ENCODE measurements at regions not wholly inside any gene's neighbourhood (a gene's known extent, or its start where the extent isn't known, plus 50 kb on each side); places are given as distances from the start of the nearest gene placed in this dataset.

DNA sequence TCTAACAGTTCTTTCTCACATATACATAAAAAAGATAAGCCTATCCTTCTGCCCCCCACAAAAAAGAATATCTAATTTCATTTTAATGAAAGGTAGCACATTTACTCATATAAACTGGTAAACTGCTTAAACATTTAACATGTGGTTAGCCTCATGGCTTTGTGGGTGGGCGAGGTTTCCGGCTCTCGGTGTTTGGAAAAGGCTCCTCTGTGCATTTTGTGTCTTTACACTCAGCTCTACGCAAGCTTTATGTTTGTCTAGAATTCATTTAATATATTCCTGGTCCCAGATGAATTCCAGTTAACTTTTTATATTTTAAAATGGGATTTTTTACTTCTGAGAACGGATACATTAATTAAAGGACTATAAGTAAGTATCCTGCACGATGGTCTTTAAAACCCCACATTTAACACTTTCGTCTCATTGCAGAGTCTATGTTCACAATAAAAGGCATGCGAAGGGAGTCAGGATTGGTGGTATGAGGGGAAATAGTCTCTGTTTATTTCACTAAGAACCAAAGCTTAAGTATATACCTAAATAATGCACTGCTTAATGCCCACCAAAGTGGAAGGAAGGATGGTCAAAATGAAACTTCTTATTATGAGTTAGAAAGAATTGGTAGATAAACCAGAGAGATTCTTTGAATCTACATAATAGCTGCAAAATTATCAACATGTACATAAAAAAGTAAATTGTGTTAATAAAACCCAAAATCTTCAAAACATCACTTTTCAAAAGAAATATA, 197.2 kb downstream of the CRPPA start:
- DNase-seq: peak; percentile 26 to 35

DNA sequence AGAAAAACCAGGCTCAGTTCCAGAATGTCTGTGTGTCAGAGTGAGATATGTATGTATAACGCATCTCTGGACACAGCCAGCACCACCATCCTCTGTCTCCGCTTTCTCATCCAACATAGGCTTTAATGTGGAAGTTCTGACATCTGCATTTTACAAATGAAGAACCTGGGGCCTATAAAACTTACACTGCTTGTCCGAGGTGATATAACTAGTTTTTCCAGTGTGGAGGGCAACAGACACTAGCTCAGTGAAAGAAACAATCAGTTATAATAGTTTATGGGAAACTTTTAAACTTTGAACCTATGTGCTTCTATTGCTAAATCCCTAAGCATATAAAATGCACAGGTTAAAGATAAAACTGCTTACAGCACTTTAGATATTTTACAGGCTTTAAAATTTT, 208.7 kb downstream of the CRPPA start:
- DNase-seq: no peak

DNA sequence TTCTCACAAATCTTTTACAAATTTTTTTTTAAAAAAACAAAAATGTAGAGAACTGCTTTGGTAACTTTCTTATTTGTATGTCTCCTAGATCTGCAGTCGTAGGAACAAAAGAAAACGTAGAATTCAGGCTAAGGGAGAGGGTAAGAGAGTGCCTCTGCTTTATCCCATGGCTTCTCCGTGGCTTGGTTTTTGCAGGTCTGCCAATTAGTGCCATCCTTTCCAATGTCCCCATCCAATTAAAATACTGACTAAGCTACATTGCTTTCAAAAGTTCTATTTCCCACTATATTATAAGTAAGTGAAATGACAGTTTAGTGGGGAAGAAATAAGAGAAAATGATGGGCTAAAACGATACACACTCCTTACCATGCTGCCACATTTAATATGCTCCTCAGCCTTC, 209.3 kb downstream of the CRPPA start:
- DNase-seq: no peak

DNA sequence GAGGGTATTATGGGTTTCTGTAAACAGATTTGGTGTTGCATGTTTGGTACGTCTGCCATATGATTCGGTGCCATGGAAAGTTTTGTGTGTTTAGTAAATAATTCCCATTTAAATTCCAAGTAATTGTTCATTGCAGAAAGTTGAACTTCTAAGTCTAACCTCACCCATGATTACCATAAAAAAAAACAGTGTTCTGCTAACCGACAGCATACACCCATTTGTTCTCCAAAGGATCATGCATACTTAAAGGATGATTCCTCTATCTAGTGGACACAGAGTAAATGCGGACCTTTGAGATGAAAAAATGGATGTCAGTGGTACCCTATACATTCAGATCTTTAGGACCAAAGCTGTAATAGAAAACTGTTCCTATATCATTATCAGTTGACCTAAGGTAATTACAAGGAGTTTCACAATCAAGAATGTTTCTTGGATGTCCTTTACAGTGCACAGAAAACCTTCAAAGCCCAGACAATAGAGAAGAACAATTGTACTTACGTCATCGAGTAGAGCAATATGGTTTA, 209.9 kb downstream of the CRPPA start:
- no peak for DNase-seq

DNA sequence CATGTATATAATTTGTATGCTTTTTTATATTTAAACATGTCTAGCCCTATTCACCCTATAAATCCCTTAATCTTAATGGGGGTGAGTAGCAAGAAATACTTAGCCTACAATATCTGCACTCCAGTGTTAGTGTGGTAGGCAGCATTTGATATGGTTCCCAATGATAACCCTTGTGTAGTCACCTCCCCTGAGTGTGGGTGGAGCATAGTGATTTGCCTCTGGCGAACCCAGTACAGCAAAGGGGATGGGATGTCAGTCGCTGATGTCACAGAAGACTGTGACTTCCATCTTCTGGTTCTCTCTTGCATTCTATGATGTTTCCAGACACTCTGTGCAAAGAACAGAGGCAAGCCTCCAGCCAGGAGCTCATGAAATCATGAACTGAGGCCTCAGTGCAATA, 211.2 kb downstream of the CRPPA start:
- DNase-seq: no peak

DNA sequence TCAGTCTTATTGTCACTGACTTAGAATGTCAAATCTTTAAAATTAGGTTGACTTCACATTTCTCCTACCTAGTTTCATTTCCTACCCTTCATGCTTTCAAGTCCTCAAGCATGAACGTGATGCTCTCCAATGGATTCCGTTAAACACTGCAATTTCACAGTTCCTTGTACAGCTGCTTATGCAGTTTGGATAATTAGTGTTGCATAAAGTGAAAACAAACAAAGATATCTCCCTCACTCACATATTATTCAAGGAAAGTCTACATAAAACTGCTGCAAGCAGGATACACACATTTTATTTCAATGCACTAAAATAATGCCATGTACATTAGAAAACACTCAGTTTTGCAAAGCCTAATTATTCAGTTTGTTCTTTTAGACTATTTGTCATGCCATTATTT, 214.0 kb downstream of the CRPPA start:
- no peak for DNase-seq

DNA sequence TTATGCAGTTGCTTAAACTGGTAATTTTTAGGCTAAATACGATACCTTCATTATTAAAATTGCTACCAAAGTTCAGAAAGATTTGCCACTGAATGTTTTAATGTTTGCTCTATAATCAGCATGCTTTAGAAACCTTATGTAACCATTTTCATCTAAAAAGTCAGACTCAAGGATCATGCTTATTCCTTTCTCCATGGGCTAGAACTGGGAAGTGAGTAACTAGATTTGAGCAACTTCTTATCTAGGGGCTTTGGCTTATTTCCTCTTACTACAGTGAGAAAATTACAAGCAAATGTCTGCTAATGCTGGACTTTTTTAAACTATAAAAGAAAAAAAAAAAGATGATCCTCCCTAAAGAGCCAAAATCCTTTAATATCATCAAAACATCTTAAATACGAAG, 215.9 kb downstream of the CRPPA start:
- no peak for DNase-seq

DNA sequence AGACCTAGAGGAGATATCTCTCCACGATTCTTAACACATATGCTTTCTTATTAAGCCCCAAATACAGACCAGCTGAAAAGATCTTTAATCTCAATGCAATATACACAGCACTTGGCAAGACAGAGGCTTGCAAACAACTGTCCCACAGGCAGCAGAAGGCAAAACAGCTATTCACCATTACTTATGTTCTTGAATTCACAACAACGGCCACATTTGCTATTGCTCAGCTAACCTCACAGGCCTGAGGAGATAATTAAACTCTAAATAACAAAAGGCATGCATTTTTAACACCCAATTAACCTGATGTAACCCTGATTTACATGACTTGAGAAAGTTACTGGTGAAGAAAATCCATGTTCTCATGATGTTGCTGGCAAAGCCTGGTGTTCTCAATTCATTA, 216.4 kb downstream of the CRPPA start:
- no peak for DNase-seq

DNA sequence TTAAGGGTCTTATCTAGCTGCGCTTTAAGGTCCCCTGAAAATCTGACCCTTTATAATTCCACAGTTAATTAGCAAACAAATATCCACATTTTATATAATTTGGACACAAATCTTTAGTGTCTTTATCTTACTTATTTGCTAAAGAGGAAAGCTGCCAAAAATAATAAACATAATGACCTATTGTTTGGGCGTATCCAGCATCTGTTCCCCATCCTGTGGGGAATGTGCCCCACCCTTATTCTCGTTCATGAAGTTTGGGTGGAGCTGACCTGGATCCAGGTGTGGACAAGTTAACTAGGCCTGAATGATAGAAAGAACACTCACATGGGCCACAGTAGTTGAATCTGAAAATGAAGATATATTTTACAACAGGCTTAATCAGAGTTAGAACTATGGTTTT, 218.3 kb downstream of the CRPPA start:
- no peak for DNase-seq

DNA sequence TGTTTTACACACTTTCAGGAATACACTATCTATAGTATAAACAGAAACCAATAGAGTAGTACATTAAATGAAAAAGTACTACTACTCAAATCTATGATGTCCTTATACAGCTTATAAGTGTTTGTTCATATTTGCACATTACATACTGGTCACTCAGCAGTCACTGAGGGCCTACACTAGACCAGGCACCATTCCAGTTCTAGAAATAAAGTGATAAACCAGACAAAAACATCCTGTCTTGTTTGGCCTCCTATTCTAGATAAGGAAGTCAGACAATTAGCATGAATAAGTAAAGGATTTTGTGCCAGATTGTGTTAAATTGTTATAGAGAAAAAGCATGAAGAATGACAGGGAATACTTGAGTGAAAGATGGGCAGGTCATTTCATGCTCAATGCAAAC, 219.0 kb downstream of the CRPPA start:
- DNase-seq: no peak

DNA sequence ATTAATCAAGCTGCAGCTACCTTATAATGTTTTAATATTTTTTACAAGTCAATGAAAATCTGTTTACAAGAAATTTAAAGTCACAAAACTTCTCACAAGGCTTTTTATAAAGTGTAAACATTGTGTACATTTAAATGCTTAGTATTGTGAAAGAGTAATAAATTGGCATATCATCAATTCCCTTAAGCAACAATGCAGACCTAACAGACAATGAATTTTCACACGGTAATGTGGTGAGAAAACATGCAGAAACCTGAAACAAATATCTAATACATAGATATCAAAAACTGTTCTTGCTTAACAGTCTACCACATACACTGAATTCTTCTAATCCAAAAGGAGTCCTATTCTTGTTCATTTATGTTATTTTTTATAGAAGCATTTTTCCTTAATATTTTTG, 220.7 kb downstream of the CRPPA start:
- DNase-seq: no peak

DNA sequence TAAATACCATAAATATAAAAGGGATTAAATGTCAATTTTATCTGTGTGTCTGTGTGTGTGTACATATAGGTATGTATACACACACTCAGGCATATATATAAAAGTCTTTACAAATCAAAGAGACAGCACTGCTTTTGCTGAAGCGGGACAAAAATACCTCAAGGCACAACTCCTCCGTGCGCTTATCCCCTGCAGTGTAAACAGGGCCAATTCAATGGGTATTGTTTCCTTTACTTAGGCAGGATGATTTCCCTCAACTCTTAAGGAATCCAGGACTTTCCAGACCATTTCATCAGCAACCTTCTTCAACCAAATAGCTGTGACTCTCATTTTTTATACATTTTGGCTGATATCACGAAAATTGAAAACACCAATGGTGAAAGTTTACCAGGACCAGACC, 227.7 kb downstream of the CRPPA start:
- DNase-seq: no peak

DNA sequence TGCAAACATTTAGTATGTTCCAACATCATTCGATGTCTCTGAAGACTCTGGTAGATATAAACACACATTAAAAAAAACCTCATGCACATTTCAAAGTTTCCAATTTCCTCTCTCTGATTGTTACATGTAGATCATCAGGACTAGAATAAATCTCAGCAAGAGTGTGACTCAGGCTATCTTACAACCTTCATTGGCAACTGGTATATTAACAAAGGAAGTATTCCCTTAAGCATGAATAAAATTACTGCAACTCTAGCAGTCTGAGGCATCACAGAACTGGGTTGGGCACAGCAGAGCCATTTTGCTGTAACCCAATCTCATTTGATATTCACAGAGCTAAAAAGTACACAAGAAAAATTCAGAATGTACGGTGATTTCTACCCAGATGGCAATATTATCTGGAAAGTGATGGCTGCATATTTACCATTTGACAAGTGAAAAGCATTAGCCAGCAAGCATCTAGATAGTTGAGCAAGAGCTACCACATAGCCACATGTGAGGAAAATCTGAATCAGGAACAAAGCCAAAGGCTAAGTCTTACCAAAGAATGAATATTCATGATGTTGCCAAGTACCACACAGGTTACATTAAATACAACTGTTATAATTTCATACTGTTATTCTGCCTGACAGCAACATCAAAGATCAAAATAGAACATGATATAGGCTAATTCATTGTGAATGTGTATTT, 232.2 kb downstream of the CRPPA start:
- no peak for DNase-seq

DNA sequence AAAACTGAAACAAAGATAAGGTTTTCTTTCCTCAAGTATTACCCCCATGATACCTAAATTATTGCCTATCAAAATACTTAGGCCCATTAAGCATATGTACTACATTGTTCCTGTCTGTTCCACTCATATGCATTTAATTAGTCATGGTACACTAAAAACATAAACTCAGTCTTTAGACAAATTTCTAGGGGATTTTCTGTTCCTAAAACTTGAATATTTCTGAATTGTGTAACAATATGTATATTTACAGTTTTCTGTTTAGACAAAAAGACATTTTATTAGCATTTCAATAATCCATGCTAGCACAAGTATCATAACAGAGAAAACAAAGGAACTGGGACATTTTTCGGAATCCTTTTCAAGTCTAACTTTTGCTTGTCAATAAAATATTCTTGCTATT, 234.2 kb downstream of the CRPPA start:
- no peak for DNase-seq

DNA sequence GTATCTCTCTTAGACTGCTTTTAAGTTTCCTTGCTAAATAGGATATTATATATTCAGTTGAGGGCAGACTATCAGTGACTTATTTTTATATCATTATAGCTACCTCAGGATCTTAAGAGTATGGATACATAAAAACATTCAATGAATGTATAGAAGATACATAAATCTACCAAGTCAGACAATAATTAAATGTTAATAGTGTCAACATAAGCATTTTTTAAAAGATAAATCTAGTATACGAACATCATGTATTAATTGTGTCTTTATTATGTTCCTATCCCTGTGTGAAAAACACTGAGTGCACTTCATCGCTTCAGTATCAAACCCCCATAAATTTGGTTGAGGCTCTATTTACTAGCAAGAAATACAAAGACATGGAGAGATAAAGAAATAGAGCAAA, 242.8 kb downstream of the CRPPA start:
- no peak for DNase-seq

DNA sequence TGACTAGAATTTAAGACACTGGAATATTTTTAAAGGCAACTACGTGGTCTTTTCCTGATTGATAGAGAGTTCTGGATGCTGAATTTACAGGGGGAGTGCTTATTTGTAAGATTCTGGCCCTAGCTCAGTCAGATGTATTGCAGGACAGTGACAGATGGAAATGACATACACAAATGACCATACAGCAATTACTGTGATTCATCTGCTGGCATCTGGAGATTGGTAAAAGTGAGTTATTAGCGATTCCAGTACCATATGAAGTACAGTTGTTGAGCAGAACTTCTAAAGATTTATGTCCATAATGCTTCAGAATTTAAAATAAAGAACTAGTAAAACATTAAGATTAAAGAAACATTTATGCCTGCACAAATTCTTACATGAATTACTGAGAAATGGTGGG, 243.2 kb downstream of the CRPPA start:
- DNase-seq: no peak

DNA sequence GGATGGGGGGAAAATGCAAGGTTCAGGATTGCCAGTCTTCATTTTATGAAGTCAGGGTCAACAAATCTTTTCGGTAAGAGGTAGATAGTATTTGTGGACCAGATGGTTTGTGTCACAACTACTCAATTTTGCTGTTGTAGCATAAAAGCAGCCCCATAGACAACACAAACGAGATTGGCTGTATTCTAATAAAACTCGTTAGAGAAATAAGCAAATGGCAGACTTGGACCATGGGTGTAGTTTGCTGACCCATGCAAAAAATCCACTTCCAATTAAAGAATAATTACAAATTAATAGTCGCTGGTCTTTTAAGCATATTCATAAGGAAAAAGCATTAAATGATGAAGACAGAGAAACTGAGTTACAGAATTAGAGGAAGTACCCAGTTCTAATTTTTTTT, 247.1 kb downstream of the CRPPA start:
- DNase-seq: no peak

DNA sequence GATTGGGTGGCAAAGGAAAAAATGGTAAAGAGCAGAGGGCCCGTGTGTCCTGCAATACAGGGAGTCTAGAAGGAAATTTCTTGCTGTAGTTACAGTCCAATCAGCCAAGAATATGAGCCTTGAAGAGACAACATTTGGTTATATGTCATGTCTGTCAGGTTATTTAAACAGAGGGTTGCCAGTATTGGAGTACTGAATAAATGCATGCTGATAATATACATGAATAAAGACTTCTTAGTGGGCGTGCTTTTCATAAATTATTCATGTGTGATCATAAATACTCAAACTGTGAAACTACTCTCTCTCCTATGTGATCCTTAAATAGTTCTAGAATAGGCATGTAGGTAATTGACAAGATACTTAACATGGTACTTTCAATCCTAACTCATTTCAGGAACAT, 249.0 kb downstream of the CRPPA start:
- no peak for DNase-seq

DNA sequence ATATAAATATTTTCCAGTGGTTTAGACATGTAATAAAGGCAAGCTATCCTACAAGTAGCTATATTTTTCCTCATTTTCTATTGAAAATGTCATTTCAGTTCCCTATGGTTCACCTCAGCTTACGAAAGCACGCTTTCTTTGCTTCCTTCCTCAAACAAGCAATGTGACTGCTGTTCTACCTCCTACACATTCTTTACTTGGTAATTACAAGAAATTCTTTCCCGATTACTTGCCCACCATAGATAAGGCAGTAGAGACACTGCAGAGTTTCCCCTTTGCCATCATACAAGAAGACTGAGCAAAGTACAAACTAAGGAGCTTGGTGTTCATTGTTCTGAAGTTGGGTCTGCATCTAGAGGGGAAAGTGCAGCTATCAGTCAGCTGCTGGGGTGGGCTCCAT, 249.4 kb downstream of the CRPPA start:
- no peak for DNase-seq

DNA sequence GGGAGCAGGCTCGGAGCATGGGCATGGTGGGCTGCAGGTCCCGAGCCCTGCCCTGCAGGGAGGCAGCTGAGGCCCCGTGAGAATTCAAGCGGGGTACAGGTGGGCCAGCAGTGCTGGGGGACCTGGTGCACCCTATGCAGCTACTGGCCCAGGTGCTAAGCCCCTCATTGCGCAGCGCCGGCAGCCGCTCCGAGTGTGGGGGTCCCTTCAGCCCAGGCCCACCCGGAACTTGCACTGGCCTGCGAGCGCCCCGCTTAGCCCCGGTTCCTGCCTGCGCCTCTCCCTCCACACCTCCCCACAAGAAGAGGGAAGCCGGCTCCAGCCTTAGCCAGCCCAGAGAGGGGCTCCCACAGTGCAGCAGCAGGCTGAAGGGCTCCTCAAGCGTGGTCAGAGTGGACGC, 250.7 kb downstream of the CRPPA start:
- DNase-seq: no peak

DNA sequence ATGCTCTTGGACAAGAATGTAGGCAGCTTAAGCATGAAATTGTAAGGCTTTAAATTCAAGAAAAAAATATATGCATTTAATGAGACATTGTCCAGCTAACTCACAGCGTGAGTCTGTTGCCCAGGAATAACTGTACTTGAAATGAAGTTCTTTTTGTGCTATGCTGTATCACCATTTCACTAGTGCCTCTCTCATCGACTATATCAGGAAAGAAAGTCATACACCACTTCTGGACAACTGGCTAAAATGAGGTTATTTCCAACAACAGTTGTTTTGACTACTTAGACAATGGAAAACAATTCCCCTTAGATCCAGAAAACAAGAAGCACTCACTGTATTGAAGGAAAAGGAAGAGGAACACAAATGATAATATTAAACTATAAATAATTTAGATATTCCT, 251.8 kb downstream of the CRPPA start:
- no peak for DNase-seq

DNA sequence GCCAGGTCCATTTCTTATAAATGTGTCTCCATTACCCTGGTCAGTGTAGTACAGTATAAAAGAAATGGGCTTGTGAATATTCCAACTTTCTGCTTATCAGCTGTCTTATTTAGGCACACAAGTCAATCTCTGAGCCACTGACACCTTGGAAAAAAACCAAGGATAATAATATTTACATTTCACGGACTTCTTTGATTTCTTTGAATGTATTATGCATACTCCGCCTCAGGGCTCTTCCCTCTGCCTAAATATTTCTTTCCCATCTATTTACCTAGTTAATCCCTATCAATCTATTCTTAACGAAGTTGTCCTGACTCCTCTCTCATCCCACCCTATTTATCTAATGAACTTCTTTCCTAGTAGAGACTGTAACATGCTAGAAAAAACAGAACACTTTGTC, 253.8 kb downstream of the CRPPA start:
- DNase-seq: no peak

DNA sequence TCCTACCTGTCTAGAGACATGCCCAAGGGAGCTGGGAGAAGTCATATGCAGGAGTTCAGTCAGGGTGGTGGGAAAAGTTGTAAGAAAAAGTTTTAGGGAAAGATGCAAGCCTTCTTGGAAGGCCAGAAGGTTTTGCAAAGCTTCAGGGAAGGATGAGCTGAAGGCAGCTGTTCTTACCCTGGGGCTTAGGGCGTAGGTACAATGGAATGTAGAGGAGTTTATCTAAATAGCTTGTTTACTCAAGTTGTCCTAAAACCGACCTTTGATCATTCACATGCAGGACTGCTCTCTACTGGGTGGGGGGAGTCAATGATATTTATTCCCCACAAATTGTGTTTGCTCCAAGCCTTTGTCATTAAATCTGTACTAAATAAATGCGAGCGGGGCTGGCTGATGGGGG, 277.0 kb downstream of the CRPPA start:
- no peak for DNase-seq

DNA sequence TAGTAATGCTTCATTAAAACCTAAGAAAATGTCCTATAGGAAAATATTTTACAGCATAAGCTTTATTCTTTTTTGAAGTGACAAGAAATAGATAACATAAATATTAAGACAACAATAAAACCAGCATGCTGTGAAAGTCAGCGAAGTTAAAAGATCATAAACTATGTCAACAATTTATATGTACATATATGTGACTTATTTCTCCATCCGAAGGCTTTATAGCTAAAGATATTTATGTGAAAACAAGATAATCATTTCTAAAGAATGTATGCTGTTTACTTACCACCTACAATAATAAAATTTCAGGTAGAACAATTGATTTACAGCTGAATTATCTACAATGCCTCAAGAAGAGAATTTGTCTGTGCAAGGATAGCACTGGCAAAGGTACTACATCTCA, 283.4 kb downstream of the CRPPA start:
- DNase-seq: no peak

DNA sequence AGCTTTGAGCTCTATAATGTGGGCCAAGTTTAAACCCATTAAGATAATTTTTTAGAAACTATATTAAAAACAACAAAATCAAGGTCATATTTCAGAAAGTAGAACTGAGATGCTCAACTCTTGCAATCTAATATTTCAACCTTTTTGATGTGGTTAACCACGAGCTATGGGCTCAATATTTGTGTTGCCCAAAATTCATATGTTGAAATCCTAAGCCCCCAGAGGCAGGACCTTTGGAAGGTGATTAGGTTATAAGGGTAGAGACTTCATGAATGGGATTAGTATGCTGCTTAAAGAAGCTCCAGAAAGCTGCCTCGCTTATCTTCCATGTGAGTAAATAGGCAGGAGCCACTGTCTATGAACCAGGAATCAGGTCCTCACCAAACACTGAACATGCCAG, 284.4 kb downstream of the CRPPA start:
- DNase-seq: no peak
